PC-3 (cell line): ENCODE measurements at regions not wholly inside any gene's neighbourhood (a gene's known extent, or its start where the extent isn't known, plus 50 kb on each side); places are given as distances from the start of the nearest gene placed in this dataset.

Experiments
- ATAC-seq: fragments of 200-7000 bp; cut with Tn5 transposase; 2 replicates; pipeline ENCODE4 v1.9.1; 2020; ENCODE audit warnings: mild to moderate bottlenecking, moderate library complexity
- BruUV-seq: library from RNA; stranded (reverse); fragments of 400-500 nt; replicated peaks from 2 replicates; lab custom pipeline; 2021; lab: Mats Ljungman, UMichigan
- CTCF ChIA-PET: fragments of 300-600 bp; sonication (Branson Sonifier 250); formaldehyde crosslinking; loops from one replicate; lab custom pipeline; 2022; ENCODE audit warnings: antibody characterized with exemption; lab: Charles Lee
- POLR2A ChIA-PET: fragments of 300-600 bp; sonication (Branson Sonifier 250); formaldehyde crosslinking; loops from one replicate; lab custom pipeline; 2022; ENCODE audit warnings: antibody characterized with exemption; ENCODE audit not compliant: unreplicated experiment; lab: Charles Lee
- DNase-seq: peaks from one replicate; pipeline ENCODE4 v3.0.0-alpha.2; 2015
- H2AFZ ChIP-seq: fragments of 300-600 bp; sonication (generic); 2 replicates; pipeline ENCODE4 v1.6.0; 2016; ENCODE audit warnings: antibody characterized with exemption, low read length
- H3F3A ChIP-seq: fragments of 300-600 bp; sonication (generic); one replicate; pipeline ENCODE4 v1.6.0; 2017; ENCODE audit warnings: antibody characterized with exemption, low read length, control low read depth, mild to moderate bottlenecking; ENCODE audit not compliant: unreplicated experiment
- H3K27ac ChIP-seq: fragments of 300-600 bp; sonication (generic); 2 replicates; pipeline ENCODE4 v1.5.1; 2016; ENCODE audit warnings: mild to moderate bottlenecking, low read length
- H3K27me3 ChIP-seq: fragments of 300-600 bp; sonication (generic); 2 replicates; pipeline ENCODE4 v1.6.1; 2016; ENCODE audit warnings: low read length, mixed read lengths
- H3K36me3 ChIP-seq: fragments of 300-600 bp; sonication (generic); 2 replicates; pipeline ENCODE4 v1.6.1; 2016; ENCODE audit warnings: low read depth, mixed run types, low read length, mixed read lengths
- H3K4me1 ChIP-seq: fragments of 300-600 bp; sonication (generic); 2 replicates; pipeline ENCODE4 v1.5.1; 2016; ENCODE audit warnings: low read length; ENCODE audit not compliant: insufficient read depth
- H3K4me2 ChIP-seq: fragments of 300-600 bp; sonication (generic); 2 replicates; pipeline ENCODE4 v1.6.0; 2016; ENCODE audit warnings: low read length
- H3K4me3 ChIP-seq: fragments of 300-600 bp; sonication (generic); 2 replicates; pipeline ENCODE4 v1.5.1; 2016; ENCODE audit warnings: mild to moderate bottlenecking, low read length, mixed read lengths
- H3K79me2 ChIP-seq: fragments of 300-600 bp; sonication (generic); 2 replicates; pipeline ENCODE4 v1.6.1; 2017; ENCODE audit warnings: low read length, mixed read lengths
- H3K9ac ChIP-seq: fragments of 300-600 bp; sonication (generic); 2 replicates; pipeline ENCODE4 v1.6.0; 2016; ENCODE audit warnings: mild to moderate bottlenecking, low read length
- H3K9me2 ChIP-seq: fragments of 300-600 bp; sonication (generic); replicated peaks from 2 replicates; pipeline ENCODE4 v1.6.1; 2016; ENCODE audit warnings: mixed run types, low read length, mixed read lengths
- H3K9me3 ChIP-seq: fragments of 300-600 bp; sonication (generic); 2 replicates; pipeline ENCODE4 v1.6.1; 2016; ENCODE audit warnings: low read length, mixed read lengths
- H4K20me1 ChIP-seq: fragments of 300-600 bp; sonication (generic); 2 replicates; pipeline ENCODE4 v1.6.1; 2016; ENCODE audit warnings: low read length, mixed read lengths
- CTCF ChIP-seq: fragments of 300-600 bp; sonication (generic); conservative IDR thresholded peaks from 2 replicates; pipeline ENCODE4 v1.5.1; 2017; ENCODE audit warnings: antibody characterized with exemption, low read depth, mild to moderate bottlenecking, low read length
- EZH2 ChIP-seq: fragments of 300-600 bp; sonication (generic); IDR thresholded peaks from one replicate; pipeline ENCODE4 v1.6.1; 2017; ENCODE audit warnings: antibody characterized with exemption, mild to moderate bottlenecking, low read length; ENCODE audit not compliant: unreplicated experiment
- EZH2phosphoT487 ChIP-seq: fragments of 300-600 bp; sonication (generic); IDR thresholded peaks from 2 replicates; pipeline ENCODE4 v1.6.1; 2018; ENCODE audit warnings: mild to moderate bottlenecking, antibody characterized with exemption, low read length, borderline replicate concordance
- intact Hi-C: fragments of 100-400 bp; cut with micrococcal nuclease; formaldehyde crosslinking; loops from 2 replicates; pipeline ENCODE4 v1.9.0; 2023

DNA sequence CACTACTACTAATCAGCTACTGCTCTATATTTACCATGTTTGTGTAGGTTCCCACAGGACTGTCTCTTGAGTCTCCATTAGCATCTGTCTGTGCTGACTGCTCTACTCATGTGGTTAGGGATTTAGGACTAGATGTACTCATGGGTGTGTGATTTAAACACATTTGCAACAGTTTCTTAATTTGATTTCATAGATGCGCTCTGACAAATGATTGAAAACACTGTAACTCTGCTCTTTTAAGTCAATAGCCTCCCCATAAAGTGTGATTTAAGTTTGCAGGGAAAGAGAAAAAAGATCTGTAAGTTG, 809.3 kb downstream of the NCAM2 start:
- no peak overlapping the region for H2AFZ ChIP-seq
- POLR2A ChIA-PET = no interaction called here

GRCh38 chr21:21813289-21813688, 815.1 kb downstream of the NCAM2 start:
- intact Hi-C loops = no loop called here
- POLR2A ChIA-PET = no interaction called here
- ATAC-seq = no peak

More for the DNA sequence above, 809.3 kb downstream of the NCAM2 start:
- Histone ChIP-seq H3K27ac (no peak overlapping the region), H3K4me3 (no peak overlapping the region), H3K36me3 (no peaks in the 10 kb centered on the region), H3K9ac (no peak overlapping the region), H3K79me2 (no peaks in the 10 kb centered on the region), H3F3A (no peaks in the 10 kb centered on the region), H3K27me3 (no peaks in the 10 kb centered on the region), H3K9me3 (no peaks in the 10 kb centered on the region), H3K4me1 (no peaks in the 10 kb centered on the region), H4K20me1 (no peaks in the 10 kb centered on the region), H3K9me2 (no peaks in the 10 kb centered on the region), H3K4me2 (no peak overlapping the region)
- DNase-seq = no peak
- ATAC-seq = peak; percentile 38
- CTCF ChIA-PET = no interaction called here
- intact Hi-C loops = no loop called here
- TF ChIP-seq CTCF (no peak), EZH2 (no peak), EZH2phosphoT487 (no peak)
- no TSS peak for BruUV-seq

GRCh38 chr21:21813934-21814333, 815.7 kb downstream of the NCAM2 start:
- TF ChIP-seq EZH2phosphoT487 (no peak), CTCF (no peak), EZH2 (no peak)
- Histone ChIP-seq H3F3A (no peaks in the 10 kb centered on the region), H3K79me2 (no peaks in the 10 kb centered on the region), H3K27ac (no peak overlapping the region), H3K4me1 (no peaks in the 10 kb centered on the region), H3K9me2 (no peaks in the 10 kb centered on the region), H2AFZ (no peak overlapping the region), H3K9ac (no peak overlapping the region), H3K27me3 (no peaks in the 10 kb centered on the region), H3K36me3 (no peaks in the 10 kb centered on the region), H3K4me3 (no peak overlapping the region), H3K9me3 (peaks cover 5% of the 10 kb centered on the region; the same call in 1 of the 2 replicates), H3K4me2 (no peak overlapping the region), H4K20me1 (no peaks in the 10 kb centered on the region)
- intact Hi-C loops = no loop called here
- ATAC-seq (no peak), DNase-seq (no peak)
- CTCF ChIA-PET = no interaction called here
- no TSS peak for BruUV-seq
- POLR2A ChIA-PET = no interaction called here

More at GRCh38 chr21:21813289-21813688, 815.1 kb downstream of the NCAM2 start:
- H4K20me1 ChIP-seq = no peaks in the 10 kb centered on the region
- no peak overlapping the region for H2AFZ ChIP-seq
- H3K36me3 ChIP-seq = no peaks in the 10 kb centered on the region
- TF ChIP-seq EZH2 (no peak), EZH2phosphoT487 (no peak), CTCF (no peak)
- no peak overlapping the region for H3K4me3 ChIP-seq
- H3K4me1 ChIP-seq = no peaks in the 10 kb centered on the region
- H3K79me2 ChIP-seq = no peaks in the 10 kb centered on the region
- no peaks in the 10 kb centered on the region for H3K9me2 ChIP-seq
- no peaks in the 10 kb centered on the region for H3K27me3 ChIP-seq
- CTCF ChIA-PET = no interaction called here
- no peaks in the 10 kb centered on the region for H3F3A ChIP-seq
- no peak overlapping the region for H3K9ac ChIP-seq
- no peak overlapping the region for H3K4me2 ChIP-seq
- DNase-seq = no peak
- H3K9me3 ChIP-seq = peaks cover 5% of the 10 kb centered on the region; the same call in 1 of the 2 replicates
- no peak overlapping the region for H3K27ac ChIP-seq
- BruUV-seq = no TSS peak
